HuH-7 (cell line): ENCODE measurements at regions not wholly inside any gene's neighbourhood (a gene's known extent, or its start where the extent isn't known, plus 50 kb on each side); places are given as distances from the start of the nearest gene placed in this dataset.

Experiments used
- DNase-seq: peaks from one replicate; pipeline ENCODE4 v3.0.0; 2011; ENCODE audit warnings: low spot score

DNA sequence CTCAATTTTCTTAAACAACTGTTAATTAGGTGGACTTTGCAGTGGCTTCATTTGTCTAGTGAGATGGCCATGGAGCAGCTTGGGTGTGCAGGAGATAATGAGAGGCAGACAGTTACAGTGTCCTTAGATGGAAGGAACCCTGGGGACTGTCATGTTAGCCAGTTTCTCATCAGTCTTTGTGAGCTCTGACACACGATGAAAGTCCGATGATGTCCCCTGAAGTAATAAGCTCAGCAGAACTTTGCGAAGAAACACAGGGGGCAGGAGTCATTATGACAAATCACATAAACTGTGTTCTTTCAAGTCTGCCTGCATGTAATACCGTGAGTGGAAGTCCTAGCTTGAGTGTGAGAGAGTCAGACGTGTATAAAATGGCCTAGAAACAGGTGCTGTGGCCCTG is 201.8 kb downstream of the DRD1 start:
- no peak for DNase-seq

DNA sequence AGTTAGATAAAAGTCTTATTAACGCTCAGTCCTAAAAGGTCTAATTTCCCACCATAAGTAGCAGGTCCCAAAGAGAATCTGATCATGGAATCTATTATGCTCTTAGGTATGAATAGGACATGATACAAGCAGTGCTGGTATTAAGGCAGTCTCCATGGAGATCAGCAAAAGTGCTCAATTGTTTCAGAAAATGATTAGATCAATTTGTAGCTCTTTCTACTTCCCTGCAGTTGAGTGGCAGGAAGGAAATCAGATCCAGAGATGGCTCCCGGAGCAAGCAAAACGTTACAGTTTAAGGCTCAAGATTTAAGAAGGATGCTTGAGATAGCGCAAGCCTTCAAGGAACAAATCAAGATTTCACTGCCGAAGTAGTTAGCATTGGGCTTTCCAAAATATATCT is 205.7 kb downstream of the DRD1 start:
- no peak for DNase-seq

GRCh38 chr5:175236176-175236575 is 207.8 kb downstream of the DRD1 start:
- no peak for DNase-seq

GRCh38 chr5:175235251-175235960 is 208.6 kb downstream of the DRD1 start:
- DNase-seq, result no peak

DNA sequence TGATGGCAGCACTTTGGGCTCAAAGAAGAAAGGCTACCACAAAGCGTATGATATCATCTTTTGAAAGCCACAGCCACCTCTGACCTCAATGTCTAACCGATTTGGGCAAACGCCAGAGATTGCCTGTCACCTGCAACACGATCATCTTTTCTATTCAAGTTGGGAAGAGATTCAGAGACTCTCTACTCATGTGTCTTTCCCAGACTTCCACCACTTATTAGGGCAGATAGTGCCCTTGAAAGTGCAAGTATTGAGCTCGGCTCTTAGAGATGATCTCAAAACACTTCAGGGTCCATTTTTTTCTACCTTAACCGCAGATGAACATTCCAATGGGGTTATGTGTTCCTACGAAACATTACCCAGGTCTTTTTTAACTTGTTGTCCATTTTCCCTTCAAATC is 213.7 kb downstream of the DRD1 start:
- DNase-seq, result no peak

GRCh38 chr5:175226506-175226905 is 217.5 kb downstream of the DRD1 start:
- DNase-seq, result no peak

DNA sequence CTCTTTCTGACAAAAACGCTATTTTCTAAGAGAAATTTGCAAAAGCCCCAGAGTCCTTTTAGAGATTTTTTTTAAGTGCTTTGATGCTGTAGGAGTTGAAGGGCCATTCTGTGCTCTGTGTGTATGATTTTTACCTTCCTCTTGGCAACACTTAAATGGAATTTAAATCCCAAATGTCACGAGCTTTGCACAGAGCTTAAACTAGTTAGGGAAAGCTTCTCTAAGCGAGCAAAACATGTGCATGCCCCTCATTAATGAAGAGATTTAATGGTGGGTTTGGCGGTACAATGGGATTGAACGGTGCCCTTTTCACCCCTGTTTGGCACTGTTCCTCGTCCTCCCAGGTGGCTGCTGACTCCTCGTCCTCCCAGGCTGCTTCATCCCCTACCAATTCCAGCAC is 220.7 kb downstream of the DRD1 start:
- DNase-seq, result no peak

DNA sequence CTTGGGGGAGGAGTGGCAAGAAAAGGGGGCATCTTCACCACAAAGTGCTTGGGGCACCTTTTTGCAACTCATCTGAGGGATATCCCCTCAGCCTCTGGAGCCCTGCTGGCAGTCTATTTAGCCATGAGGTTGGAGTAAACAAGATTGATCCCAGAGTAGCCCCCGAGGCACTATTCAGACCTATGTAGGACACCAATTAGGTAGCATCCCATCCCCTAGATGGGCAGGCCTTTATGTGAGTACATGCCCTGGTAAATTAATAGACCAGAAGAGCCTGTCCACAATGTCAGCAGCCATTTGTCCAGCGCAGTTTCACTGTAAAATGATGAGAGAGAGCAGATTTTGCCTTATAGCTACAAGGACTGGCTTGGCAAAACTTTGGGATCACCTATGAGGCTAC is 221.4 kb downstream of the DRD1 start:
- DNase-seq, result no peak

- no peak for DNase-seq
These were observed 223.4 kb downstream of the DRD1 start for GRCh38 chr5:175220549-175220948.

- no peak for DNase-seq
These were observed 224.6 kb downstream of the DRD1 start for GRCh38 chr5:175219366-175219765.

DNA sequence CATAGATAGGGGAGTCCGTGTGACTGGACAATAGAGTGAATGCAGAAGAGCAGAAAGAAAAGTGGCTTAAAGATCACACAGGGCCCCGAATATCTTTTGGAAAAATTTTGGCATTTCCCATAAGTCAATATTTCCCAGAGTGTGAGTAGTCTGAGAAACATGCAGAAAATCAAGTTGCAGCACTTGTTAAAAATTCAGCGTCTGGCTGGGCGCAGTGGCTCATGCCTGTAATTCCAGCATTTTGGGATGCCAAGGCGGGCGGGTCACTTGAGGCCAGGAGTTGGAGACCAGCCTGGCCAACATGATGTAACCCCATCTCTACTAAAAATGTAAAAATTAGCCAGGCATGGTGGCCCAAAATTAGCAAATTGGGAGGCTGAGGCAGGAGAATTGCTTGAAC is 227.0 kb downstream of the DRD1 start:
- no peak for DNase-seq

GRCh38 chr5:175215906-175216305 is 228.1 kb downstream of the DRD1 start:
- no peak for DNase-seq

DNA sequence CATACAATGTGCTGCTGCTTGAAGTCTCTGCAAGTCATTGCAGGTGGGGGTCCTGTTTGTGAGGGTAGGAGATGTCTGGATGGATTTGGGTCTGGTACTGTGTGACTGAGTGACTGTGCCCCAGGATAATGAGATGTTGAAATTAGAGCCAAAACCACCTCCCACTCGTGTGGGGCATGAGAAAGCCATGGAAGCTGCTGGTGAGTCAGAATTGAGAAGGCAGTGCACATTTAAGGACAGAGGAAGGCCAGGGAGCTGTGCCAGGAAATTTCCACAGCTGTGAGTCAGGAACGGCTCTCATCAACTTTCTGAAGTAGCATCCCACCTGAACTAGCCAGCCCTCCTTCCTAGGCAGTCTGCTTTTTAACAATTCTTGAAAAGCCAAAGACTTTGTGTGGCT is 229.8 kb downstream of the DRD1 start:
- DNase-seq, result no peak

- DNase-seq, result no peak
These were observed 231.8 kb downstream of the DRD1 start for GRCh38 chr5:175211956-175212756.

GRCh38 chr5:175207321-175208040 is 236.5 kb downstream of the DRD1 start:
- no peak for DNase-seq

GRCh38 chr5:175206669-175207068 is 237.3 kb downstream of the DRD1 start:
- DNase-seq, result no peak

DNA sequence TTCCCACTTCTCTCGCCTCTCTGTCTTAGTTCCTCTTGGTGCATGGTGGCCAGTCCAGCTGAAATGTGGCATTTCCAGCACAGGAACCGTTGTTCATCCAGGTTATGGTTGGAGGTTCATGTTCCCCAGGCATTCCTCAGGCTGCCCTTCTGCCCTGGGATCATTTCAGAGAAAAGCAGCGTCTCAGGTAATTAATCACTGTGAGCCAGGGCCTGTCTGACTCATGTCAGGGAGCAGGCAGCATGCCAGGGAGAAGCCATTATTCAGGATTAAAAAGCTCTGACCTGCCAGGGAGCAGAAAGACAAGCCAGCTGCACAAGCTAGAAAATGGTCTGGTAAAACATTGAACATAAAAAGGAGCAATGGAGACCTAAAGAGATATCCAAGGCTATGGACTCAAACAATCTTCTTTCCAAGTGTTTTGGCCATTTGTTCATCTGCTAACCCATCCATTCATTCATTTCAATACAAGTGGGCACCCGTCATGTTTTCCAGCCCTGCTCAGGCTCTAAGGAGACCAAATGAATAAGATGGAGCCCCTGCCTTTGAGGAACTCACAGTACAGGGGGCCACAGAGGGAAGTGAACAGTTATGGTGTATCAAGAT is 241.4 kb downstream of the DRD1 start:
- no peak for DNase-seq

DNA sequence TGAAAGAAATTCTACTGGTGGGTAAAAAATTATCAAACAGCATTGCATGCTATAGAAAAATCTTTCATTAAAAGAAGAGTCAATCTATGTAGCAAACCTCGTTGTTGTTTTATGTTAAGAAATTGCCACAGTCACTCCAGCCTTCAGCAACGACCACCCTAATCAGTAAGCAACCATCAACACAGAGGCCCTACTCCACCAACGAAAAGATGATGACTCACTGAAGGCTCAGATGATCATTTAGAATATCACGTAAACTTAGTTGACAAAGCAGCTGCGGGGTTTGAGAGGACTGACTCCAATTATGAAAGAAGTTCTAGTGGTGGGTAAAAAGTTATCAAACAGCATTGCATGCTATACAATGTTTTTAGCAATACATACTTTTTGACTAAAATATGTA is 242.6 kb downstream of the DRD1 start:
- DNase-seq, result no peak

- DNase-seq, result peak; percentile 41
These were observed 248.0 kb downstream of the DRD1 start for GRCh38 chr5:175195698-175196656.

DNA sequence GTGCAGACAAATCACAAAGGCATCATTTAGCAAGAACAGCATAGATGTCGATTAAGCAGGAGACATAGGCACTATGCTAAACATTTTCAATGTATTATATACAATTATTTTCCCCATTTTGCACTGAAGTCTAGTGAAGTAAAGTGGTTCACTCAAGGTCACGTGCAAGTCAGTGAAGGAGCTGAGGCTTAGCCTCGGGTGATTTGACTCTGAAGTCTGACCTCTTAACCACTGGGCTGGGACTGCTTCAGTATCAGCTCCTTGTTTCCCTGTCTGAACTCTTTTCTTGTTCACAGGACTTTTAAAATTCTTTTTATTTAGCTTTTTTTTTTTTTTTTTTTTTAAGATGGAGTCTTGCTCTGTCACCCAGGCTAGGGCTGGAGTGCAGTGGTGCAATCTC is 262.7 kb downstream of the DRD1 start:
- DNase-seq, result no peak

DNA sequence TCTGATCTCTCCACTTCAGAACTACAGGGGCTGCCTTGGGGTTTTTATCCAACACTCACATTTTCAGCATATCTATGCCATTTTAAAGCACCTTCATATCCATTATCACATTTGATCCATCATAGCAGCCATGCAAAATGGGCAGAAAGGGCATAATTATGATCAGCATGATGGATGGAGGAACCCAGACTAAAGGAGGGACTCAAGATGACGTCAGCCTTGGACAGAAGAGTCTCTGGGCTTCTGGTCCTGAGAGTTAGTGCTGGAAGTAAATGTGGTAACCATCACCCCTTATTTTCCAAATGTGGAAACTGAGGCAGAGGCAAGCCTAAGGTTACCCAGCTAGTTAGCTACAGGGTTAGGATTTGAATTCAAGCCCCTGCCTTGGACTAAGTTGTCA is 273.1 kb downstream of the DRD1 start:
- DNase-seq, result no peak
